OCI-M2 (cell line): ENCODE measurements at regions not wholly inside any gene's neighbourhood (a gene's known extent, or its start where the extent isn't known, plus 50 kb on each side); places are given as distances from the start of the nearest gene placed in this dataset.

Experiments used
- DNase-seq: peaks from one replicate; lab custom pipeline; 2025; ENCODE audit not compliant: unreplicated experiment; lab: John Stamatoyannopoulos, UW

DNA sequence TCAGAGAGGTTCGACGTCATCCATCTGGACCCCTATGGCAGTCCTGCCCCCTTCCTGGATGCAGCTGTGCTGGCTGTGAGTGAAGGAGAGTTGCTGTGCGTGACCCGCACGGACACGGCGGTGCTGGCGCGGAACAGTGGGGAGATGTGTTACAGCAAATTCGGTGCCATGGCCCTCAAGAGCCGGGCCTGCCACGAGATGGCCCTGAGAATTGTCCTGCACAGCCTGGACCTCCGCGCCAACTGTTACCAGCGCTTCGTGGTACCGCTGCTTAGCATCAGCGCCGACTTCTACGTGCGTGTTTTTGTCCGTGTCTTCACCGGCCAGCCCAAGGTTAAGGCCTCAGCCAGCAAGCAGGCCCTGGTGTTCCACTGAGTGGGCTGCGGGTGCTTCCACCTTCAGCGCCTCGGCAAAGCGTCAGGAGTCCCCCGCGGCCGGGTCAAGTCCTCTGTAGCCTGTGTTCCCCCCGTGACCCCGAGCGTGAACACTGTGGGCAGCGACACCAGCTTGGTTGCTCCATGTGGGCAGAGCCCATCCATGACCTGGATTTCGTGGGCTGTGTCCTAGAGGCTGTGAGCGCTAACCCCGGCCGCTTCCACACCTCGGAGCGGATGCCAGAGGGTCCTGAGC is 186.7 kb upstream of the SLITRK2 start:
- no peak for DNase-seq

GRCh38 chrX:145631461-145631951 is 186.1 kb upstream of the SLITRK2 start:
- DNase-seq, result no peak

- no peak for DNase-seq
Measured at GRCh38 chrX:145654486-145654885, 163.1 kb upstream of the SLITRK2 start.

DNA sequence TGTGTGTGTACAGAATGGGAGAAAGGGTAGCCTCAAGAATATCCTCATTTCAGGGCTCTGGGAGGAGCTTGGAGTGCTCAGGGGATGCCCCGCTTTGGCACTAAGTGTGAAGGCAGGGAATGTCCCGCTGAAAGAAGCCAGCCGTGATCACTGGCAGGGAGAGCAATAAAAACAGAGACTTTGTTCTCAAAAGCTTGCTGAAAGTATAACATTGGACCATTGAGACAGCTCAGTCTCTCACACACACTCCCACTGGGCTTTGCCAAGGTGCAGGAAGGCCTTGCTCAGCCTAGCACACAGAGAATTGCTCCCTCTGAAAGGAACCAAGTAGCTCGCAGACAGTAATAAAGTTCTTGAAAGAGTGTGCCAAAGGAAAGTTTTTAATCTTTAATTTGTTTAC is 143.8 kb upstream of the SLITRK2 start:
- DNase-seq, result no peak

GRCh38 chrX:145677109-145677817 is 140.4 kb upstream of the SLITRK2 start:
- no peak for DNase-seq

DNA sequence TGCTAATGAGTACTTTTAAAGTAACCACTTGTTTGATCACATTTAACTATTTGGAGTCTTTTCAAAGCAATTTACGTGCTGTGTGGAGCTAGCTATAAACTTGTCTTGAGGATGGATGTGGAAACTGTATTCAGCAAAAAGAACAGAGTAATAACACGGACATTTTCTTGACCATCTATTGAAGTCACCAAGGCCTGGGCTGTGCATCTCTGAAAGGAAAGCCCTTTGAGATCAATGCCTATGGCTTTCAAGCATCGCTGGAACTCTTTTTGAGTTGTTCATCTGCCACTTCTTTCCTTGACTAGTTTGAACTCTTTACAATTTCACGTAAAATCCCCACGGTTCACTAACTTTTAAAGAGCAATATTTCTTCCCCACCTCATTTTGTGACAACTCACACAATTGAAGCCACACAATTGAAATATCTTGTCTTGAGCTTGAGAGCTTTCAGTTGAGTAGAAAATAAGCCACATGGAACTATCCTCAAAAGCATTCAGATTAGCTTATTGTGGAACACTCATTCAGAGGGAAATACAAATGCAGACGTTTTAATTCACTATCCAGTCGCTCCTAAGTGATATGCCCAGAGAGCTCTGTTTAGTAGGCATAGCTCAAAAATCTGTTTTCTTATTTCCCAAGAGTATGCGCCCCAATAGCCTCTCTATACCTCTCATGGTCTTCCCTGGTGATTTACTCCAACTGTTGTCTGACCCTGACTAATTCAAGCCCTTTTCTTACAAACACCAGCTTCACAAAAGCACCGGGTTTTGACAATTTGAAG is 134.9 kb upstream of the SLITRK2 start:
- DNase-seq, result no peak

GRCh38 chrX:145687146-145687545 is 130.5 kb upstream of the SLITRK2 start:
- DNase-seq, result no peak

- DNase-seq, result no peak
Measured at GRCh38 chrX:145687707-145688106, 129.9 kb upstream of the SLITRK2 start.

GRCh38 chrX:145694048-145694447 is 123.6 kb upstream of the SLITRK2 start:
- DNase-seq, result no peak

DNA sequence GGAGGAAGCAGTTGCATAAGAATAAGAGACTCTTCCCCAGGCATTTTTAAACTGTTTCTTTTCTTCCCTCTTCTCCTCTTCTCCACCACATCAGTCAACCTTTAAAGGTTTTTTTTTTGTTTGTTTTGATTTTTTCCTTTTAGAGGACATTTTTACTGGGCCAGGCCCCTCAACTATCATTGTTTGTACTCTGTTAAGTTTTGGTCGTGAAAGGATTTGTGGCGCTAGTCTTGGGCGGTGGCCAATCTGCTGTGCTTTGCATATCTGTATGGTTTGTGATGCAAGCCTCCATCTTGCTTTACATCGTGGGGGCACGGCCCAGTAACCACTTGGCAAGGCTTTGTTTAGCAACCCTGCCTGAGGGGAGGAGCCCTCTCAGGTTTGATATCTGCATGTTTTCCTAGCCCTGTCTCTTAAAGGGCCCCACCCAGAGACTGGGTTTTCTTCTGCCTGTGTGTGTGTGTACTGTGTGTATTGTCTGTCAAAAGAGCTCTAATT is 101.9 kb upstream of the SLITRK2 start:
- no peak for DNase-seq

- no peak for DNase-seq
Measured at GRCh38 chrX:145716226-145716625, 101.4 kb upstream of the SLITRK2 start.

- no peak for DNase-seq
Measured at GRCh38 chrX:145727476-145727875, 90.2 kb upstream of the SLITRK2 start.

DNA sequence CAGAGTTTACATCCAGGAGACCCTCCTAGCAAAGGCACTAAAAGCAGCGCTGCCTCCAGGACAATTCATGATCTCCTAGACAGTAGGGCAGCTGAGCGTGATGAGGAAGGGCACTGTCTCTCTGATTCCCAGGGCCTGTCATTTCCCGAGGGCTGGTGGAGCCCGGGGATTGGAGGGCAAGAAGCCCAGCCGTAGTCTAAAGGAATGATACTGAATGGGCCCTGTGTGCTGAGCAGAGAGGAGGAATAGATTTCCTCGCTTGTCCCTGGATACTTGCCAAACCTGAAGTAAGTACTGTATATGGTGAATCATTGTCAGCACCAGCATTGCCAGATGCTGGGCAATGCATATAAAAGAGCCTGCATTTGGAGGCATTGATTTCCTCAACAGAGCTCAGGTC is 88.0 kb upstream of the SLITRK2 start:
- no peak for DNase-seq

- no peak for DNase-seq
Measured at GRCh38 chrX:145735036-145735435, 82.6 kb upstream of the SLITRK2 start.

GRCh38 chrX:145751943-145752342 is 65.7 kb upstream of the SLITRK2 start:
- DNase-seq, result no peak
